ENCODE measurements at regions not wholly inside any gene's neighbourhood (a gene's known extent, or its start where the extent isn't known, plus 50 kb on each side); places are given as distances from the start of the nearest gene placed in this dataset.

DNA sequence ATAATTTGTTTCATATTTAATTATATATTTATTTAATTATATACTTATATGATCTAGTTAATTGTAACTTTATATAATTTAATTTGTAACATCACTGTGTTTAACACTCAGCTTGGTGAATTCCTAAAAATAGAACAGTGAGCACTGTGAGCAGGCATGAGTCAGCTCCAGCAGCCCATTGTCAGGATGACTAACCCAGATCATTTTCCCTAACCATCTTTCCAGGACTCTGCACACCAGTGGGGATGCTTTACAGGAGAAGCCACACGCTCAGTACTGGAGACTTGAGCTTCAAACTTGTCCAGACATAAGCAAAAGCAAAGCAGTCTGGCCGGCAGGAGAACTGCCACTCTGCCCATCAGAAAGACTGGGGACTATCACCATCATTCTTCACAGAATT lies 446.2 kb upstream of the TRPC7 start (continued):
- 0 out of 2 replicates have a peak, but pooled peaks have one; percentile 27 for TF ChIP-seq ZNF639 (tag by site-specific recombination; IDR thresholded peaks at IDR 0.05)
- no peak for TF ChIP-seq YY1 (tag by site-specific recombination; IDR thresholded peaks at IDR 0.05)
- no peak for TF ChIP-seq ZNF266 (tag by site-specific recombination; IDR thresholded peaks at IDR 0.05; ENCODE audit: low read depth)
- TF ChIP-seq ZNF529 (tag by site-specific recombination; IDR thresholded peaks at IDR 0.05; ENCODE audit: insufficient replicate concordance): no peak
- no peak for TF ChIP-seq ZBTB11 (tag by site-specific recombination; conservative IDR thresholded peaks at IDR 0.05; ENCODE audit: low read depth)
- no peak for TF ChIP-seq ZNF155 (tag by site-specific recombination; IDR thresholded peaks at IDR 0.05)
- TF ChIP-seq ZSCAN16 (tag by site-specific recombination; IDR thresholded peaks at IDR 0.05): no peak
- TF ChIP-seq ZNF660 (tag by site-specific recombination; IDR thresholded peaks at IDR 0.05): peak; percentile 88
- TF ChIP-seq ZNF837 (tag by site-specific recombination; IDR thresholded peaks at IDR 0.05): no peak
- peak; percentile 34; the same call in 1 of the 2 replicates for TF ChIP-seq ZBTB17 (tag by site-specific recombination; IDR thresholded peaks at IDR 0.05)
- TF ChIP-seq ZNF311 (tag by site-specific recombination; IDR thresholded peaks at IDR 0.05; ENCODE audit: borderline replicate concordance): no peak
- TF ChIP-seq ZNF350 (tag by site-specific recombination; IDR thresholded peaks at IDR 0.05): no peak
- no peak for TF ChIP-seq REPIN1 (tag by site-specific recombination; IDR thresholded peaks at IDR 0.05; ENCODE audit: low read depth)
- TF ChIP-seq ZNF629 (tag by site-specific recombination; IDR thresholded peaks at IDR 0.05): peak; percentile 51
- TF ChIP-seq GLIS1 (tag by site-specific recombination; IDR thresholded peaks at IDR 0.05): 0 out of 2 replicates have a peak, but pooled peaks have one; percentile 13
- no peak for TF ChIP-seq SP2 (tag by site-specific recombination; IDR thresholded peaks at IDR 0.05)
- TF ChIP-seq WT1 (tag by site-specific recombination; IDR thresholded peaks at IDR 0.05): no peak
- no peak for TF ChIP-seq KLF7 (tag by site-specific recombination; IDR thresholded peaks at IDR 0.05; ENCODE audit: borderline replicate concordance)
- no peak for TF ChIP-seq ZNF10 (tag by site-specific recombination; IDR thresholded peaks at IDR 0.05)
- TF ChIP-seq ZNF16 (tag by site-specific recombination; IDR thresholded peaks at IDR 0.05; ENCODE audit: low read depth): no peak
- TF ChIP-seq SALL2 (tag by site-specific recombination; IDR thresholded peaks at IDR 0.05; ENCODE audit: borderline replicate concordance): no peak
- TF ChIP-seq ZNF404 (tag by site-specific recombination; IDR thresholded peaks at IDR 0.05): no peak
- TF ChIP-seq ZNF366 (tag by site-specific recombination; conservative IDR thresholded peaks at IDR 0.05): peak; percentile 60
- TF ChIP-seq ZNF214 (tag by site-specific recombination; IDR thresholded peaks at IDR 0.05; ENCODE audit: borderline replicate concordance): no peak
- no peak for TF ChIP-seq ZNF521 (tag by site-specific recombination; IDR thresholded peaks at IDR 0.05)
- TF ChIP-seq ZNF560 (tag by site-specific recombination; IDR thresholded peaks at IDR 0.05; ENCODE audit: borderline replicate concordance): no peak
- no peak for TF ChIP-seq ZNF768 (tag by site-specific recombination; IDR thresholded peaks at IDR 0.05)
- no peak for TF ChIP-seq MYNN (tag by site-specific recombination; IDR thresholded peaks at IDR 0.05; ENCODE audit: borderline replicate concordance)
- no peak for TF ChIP-seq ZNF114 (tag by site-specific recombination; IDR thresholded peaks at IDR 0.05)
- TF ChIP-seq ZBTB7A (tag by site-specific recombination; IDR thresholded peaks at IDR 0.05; ENCODE audit: low read depth): no peak

All from HEK293 (cell line).